GM23338 (cell line): ENCODE measurements at regions not wholly inside any gene's neighbourhood (a gene's known extent, or its start where the extent isn't known, plus 50 kb on each side); places are given as distances from the start of the nearest gene placed in this dataset.

ENCODE experiments used
- CREB1 ChIP-seq: fragments of 250-450 bp; sonication (Bioruptor Pico); IDR thresholded peaks from 2 replicates; pipeline ENCODE4 v1.5.0; 2020; ENCODE audit warnings: low read depth, mild to moderate bottlenecking, moderate library complexity
- EZH2 ChIP-seq: fragments of 200-600 bp; sonication (generic); IDR thresholded peaks from one replicate; pipeline ENCODE4 v1.8.0; 2017; ENCODE audit warnings: antibody characterized with exemption, mild to moderate bottlenecking, low read depth; ENCODE audit not compliant: unreplicated experiment
- JUNB ChIP-seq: IDR thresholded peaks from one replicate; pipeline ENCODE4 v1.6.1; 2016; ENCODE audit warnings: antibody characterized with exemption; ENCODE audit not compliant: unreplicated experiment
- POLR2AphosphoS5 ChIP-seq: IDR thresholded peaks from 2 replicates; pipeline ENCODE4 v1.6.1; 2016; ENCODE audit warnings: antibody characterized with exemption, low read depth
- ZNF114 ChIP-seq: fragments of 250-450 bp; sonication (Bioruptor Pico); IDR thresholded peaks from 2 replicates; pipeline ENCODE4 v1.5.0; 2020; ENCODE audit warnings: mild to moderate bottlenecking, moderate library complexity
- TF ChIP-seq, protein P1 (sequence below), 2 experiments: fragments of 200-600 bp in 1 of 2; sonication (generic) in 1 of 2; conservative IDR thresholded peaks; 2 replicates each; pipeline versions ENCODE4 v1.5.1 to v1.6.1; 2016 to 2017; ENCODE audit warnings: antibody characterized with exemption in 2 of 2, low read depth in 2 of 2, mild to moderate bottlenecking in 2 of 2, moderate library complexity in 1 of 2

DNA sequence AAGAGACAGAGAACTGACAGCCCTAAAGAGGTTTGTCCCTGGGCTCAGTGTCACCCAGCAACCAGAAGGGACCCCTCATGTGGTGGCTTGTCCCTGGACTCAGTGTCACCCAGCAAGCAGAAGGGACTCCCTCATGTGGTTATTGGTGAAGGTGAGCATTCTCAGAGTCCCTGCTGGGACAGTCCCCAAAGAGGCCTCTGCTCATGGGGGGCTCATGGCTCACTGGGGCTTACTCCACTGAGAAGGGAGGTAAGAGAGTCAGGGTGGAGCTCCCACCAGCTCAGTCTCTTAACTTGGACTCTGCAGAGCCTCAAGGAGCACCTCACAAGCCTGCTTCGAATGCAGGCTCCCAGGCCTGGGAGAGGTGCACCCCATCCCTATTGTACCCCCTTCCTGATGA, 145.2 kb upstream of the COPS8 start:
- TF ChIP-seq, protein P1, sequence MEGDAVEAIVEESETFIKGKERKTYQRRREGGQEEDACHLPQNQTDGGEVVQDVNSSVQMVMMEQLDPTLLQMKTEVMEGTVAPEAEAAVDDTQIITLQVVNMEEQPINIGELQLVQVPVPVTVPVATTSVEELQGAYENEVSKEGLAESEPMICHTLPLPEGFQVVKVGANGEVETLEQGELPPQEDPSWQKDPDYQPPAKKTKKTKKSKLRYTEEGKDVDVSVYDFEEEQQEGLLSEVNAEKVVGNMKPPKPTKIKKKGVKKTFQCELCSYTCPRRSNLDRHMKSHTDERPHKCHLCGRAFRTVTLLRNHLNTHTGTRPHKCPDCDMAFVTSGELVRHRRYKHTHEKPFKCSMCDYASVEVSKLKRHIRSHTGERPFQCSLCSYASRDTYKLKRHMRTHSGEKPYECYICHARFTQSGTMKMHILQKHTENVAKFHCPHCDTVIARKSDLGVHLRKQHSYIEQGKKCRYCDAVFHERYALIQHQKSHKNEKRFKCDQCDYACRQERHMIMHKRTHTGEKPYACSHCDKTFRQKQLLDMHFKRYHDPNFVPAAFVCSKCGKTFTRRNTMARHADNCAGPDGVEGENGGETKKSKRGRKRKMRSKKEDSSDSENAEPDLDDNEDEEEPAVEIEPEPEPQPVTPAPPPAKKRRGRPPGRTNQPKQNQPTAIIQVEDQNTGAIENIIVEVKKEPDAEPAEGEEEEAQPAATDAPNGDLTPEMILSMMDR (conservative IDR thresholded peaks at IDR 0.05; ENCODE audit: low read depth in 2 of 2) = no peak
- no peak for TF ChIP-seq POLR2AphosphoS5
- TF ChIP-seq ZNF114 = no peak
- no peak for TF ChIP-seq JUNB
- TF ChIP-seq CREB1 = no peak
- TF ChIP-seq EZH2 = no peak
